ENCODE measurements at regions not wholly inside any gene's neighbourhood (a gene's known extent, or its start where the extent isn't known, plus 50 kb on each side); places are given as distances from the start of the nearest gene placed in this dataset.

- intact Hi-C loops (cut with DNase I), result no loop called here
- no peak for DNase-seq
- no peak for ATAC-seq
- Histone ChIP-seq H3K36me3 (ENCODE audit: insufficient read depth in 1 of 2, low read depth in 1 of 2) (no peaks in the 10 kb centered on the region), H3K4me3 (no peak overlapping the region), H3K9me3 (peaks cover 11% of the 10 kb centered on the region), H3K4me1 (no peaks in the 10 kb centered on the region), H3K27ac (no peak overlapping the region), H3K27me3 (ENCODE audit: insufficient read depth in 3 of 3, low read length in 2 of 3) (no peaks in the 10 kb centered on the region)
- TF ChIP-seq CTCF (IDR thresholded peaks at IDR 0.05), result no peak
- WGBS, 3 donors, result 88 to 93% (median 93%) methylated on average over 4 of the region's 4 CpGs
Observed at GRCh38 chr6:92756912-92757311, 662.4 kb downstream of the EPHA7 start.

DNA sequence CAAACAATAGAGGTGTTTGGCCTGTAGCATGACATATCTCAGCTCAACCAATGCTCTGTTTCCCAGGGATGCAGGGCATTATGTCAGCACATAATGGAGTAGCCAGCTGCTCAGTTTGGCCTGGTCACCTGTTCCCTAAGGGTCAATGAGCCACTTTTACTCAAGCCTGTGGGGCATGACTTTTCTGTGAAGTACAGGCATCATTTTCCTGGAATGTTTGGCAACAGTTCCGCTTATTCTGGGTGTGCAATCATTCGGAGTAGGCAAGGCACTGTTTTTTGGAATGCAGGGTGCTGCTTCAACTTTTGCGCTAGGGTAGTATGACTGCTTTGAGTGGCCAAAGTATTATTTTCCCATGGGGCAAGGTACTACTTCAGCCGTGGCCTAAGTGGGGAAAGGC is 665.4 kb downstream of the EPHA7 start:
- no peak overlapping the region for H3K27ac ChIP-seq
- intact Hi-C loops (cut with DNase I), result no loop called here
- no peaks in the 10 kb centered on the region for H3K27me3 ChIP-seq (ENCODE audit: insufficient read depth in 3 of 3, low read length in 2 of 3)
- H3K4me1 ChIP-seq, result no peaks in the 10 kb centered on the region
- no peak overlapping the region for H3K4me3 ChIP-seq
- ATAC-seq (no peak), DNase-seq (no peak)
- H3K36me3 ChIP-seq (ENCODE audit: insufficient read depth in 1 of 2, low read depth in 1 of 2), result no peaks in the 10 kb centered on the region
- WGBS, 3 donors, result 62 to 85% (median 68%) methylated on average over 4 of the region's 4 CpGs
- peaks cover 11% of the 10 kb centered on the region for H3K9me3 ChIP-seq
- no peak for TF ChIP-seq CTCF (IDR thresholded peaks at IDR 0.05)

GRCh38 chr6:92752114-92752513 is 667.2 kb downstream of the EPHA7 start:
- Histone ChIP-seq H3K36me3 (ENCODE audit: insufficient read depth in 1 of 2, low read depth in 1 of 2) (no peaks in the 10 kb centered on the region), H3K9me3 (peaks cover 11% of the 10 kb centered on the region), H3K4me3 (no peak overlapping the region), H3K4me1 (no peaks in the 10 kb centered on the region), H3K27me3 (ENCODE audit: insufficient read depth in 3 of 3, low read length in 2 of 3) (no peaks in the 10 kb centered on the region), H3K27ac (no peak overlapping the region)
- intact Hi-C loops (cut with DNase I), result no loop called here
- DNase-seq (no peak), ATAC-seq (no peak)
- no peak for TF ChIP-seq CTCF (IDR thresholded peaks at IDR 0.05)

- no peaks in the 10 kb centered on the region for H3K36me3 ChIP-seq (ENCODE audit: insufficient read depth in 1 of 2, low read depth in 1 of 2)
- H3K4me3 ChIP-seq, result no peak overlapping the region
- H3K27me3 ChIP-seq (ENCODE audit: insufficient read depth in 3 of 3, low read length in 2 of 3), result no peaks in the 10 kb centered on the region
- H3K4me1 ChIP-seq, result no peaks in the 10 kb centered on the region
- WGBS, 3 donors, result 82 to 88% (median 82%) methylated on average over 1 of the region's 1 CpG
- H3K27ac ChIP-seq, result no peak overlapping the region
- TF ChIP-seq CTCF (IDR thresholded peaks at IDR 0.05), result no peak
- intact Hi-C loops (cut with DNase I), result no loop called here
- ATAC-seq (no peak), DNase-seq (no peak)
- peaks cover 6% of the 10 kb centered on the region for H3K9me3 ChIP-seq
Observed at GRCh38 chr6:92748131-92748530, 671.2 kb downstream of the EPHA7 start.

DNA sequence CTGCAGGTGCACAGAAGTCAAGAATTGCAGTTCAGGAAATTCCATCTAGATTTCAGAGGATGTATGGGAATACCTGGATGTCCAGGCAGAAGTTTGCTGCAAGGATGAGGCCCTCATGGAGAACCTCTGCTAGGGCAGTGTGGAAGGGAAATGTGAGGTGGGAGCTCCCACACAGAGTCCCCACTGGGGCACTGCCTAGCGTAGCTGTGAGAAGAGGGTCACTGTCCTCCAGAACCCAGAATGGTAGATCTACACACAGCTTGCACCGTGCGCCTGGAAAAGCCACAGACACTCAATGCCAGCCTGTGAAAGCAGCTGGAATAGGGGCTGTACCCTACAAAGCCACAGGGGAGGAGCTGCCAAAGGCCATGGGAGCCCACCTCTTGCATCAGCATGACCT is 681.4 kb downstream of the EPHA7 start:
- no peak for DNase-seq
- 94 to 98% (median 95%) methylated on average over 3 of the region's 3 CpGs for WGBS, 3 donors
- no peaks in the 10 kb centered on the region for H3K4me1 ChIP-seq
- H3K4me3 ChIP-seq, result no peak overlapping the region
- ATAC-seq, result no peak
- H3K36me3 ChIP-seq (ENCODE audit: insufficient read depth in 1 of 2, low read depth in 1 of 2), result no peaks in the 10 kb centered on the region
- no peak overlapping the region for H3K27ac ChIP-seq
- no peaks in the 10 kb centered on the region for H3K9me3 ChIP-seq
- H3K27me3 ChIP-seq (ENCODE audit: insufficient read depth in 3 of 3, low read length in 2 of 3), result no peaks in the 10 kb centered on the region
- no peak for TF ChIP-seq CTCF (IDR thresholded peaks at IDR 0.05)
- intact Hi-C loops (cut with DNase I), result no loop called here
